OCI-LY3 (cell line): ENCODE measurements at regions not wholly inside any gene's neighbourhood (a gene's known extent, or its start where the extent isn't known, plus 50 kb on each side); places are given as distances from the start of the nearest gene placed in this dataset.

Experiments used
- CTCF ChIP-seq: fragments of 200-600, 300-600 bp; sonication (generic); IDR thresholded peaks from 2 replicates; pipeline ENCODE4 v1.5.1; 2014; ENCODE audit warnings: antibody characterized with exemption, low read length, low read depth
- EZH2phosphoT487 ChIP-seq: fragments of 200-600 bp; shearing (Covaris generic); IDR thresholded peaks from 2 replicates; pipeline ENCODE4 v1.6.1; 2018; ENCODE audit warnings: antibody characterized with exemption, mixed run types, low read depth

- TF ChIP-seq CTCF (no peak), EZH2phosphoT487 (no peak)
These were observed 67.7 kb upstream of the PLEKHG1 start for GRCh38 chr6:150531957-150532356.
